ENCODE measurements at regions not wholly inside any gene's neighbourhood (a gene's known extent, or its start where the extent isn't known, plus 50 kb on each side); places are given as distances from the start of the nearest gene placed in this dataset.

- no peak for TF ChIP-seq ETS1 (IDR thresholded peaks at IDR 0.05)
- no peak for TF ChIP-seq CTCF (conservative IDR thresholded peaks at IDR 0.05; ENCODE audit: low read depth in 2 of 2)
- no peak for TF ChIP-seq ZNF331 (CRISPR knock-in tag; IDR thresholded peaks at IDR 0.05; ENCODE audit: low read depth)
- TF ChIP-seq POLR2AphosphoS5 (IDR thresholded peaks at IDR 0.05; ENCODE audit: low read depth), result no peak
- no peak for TF ChIP-seq JUNB (IDR thresholded peaks at IDR 0.05; ENCODE audit: unreplicated experiment)
- TF ChIP-seq REST (IDR thresholded peaks at IDR 0.05; ENCODE audit: unreplicated experiment), result no peak
Measured at GRCh38 chrX:94418065-94418464, 744.1 kb downstream of the FAM133A start (continued).

DNA sequence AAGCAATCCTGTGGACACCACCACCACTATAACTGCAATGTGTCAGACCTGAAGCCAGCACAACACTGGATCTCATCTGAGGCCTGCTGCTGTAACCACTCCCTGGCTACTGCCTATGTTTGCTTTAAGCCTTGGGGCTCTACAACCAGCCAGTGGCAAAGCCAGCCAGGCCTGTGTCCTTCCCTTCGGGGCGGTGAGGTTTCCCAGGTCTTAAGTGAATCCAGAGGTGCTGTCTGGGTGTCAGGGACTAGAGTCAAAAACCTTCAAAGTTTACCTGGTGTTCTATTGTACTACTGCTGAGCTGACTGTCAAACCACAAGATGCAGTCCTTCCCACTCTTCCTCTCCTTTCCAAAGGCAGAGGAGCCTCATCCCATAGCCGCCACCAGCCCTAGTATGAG, 750.5 kb downstream of the FAM133A start:
- Histone ChIP-seq H3K4me2 (no peak overlapping the region), H3K79me2 (replicated peaks; ENCODE audit: insufficient read depth) (no peaks in the 10 kb centered on the region), H3K27ac (ENCODE audit: low read depth) (no peak overlapping the region), H3K4me1 (ENCODE audit: insufficient read depth) (no peaks in the 10 kb centered on the region), H3K27me3 (ENCODE audit: insufficient read depth) (no peaks in the 10 kb centered on the region), H3K9me2 (ENCODE audit: insufficient read depth) (no peaks in the 10 kb centered on the region), H3F3A (replicated peaks; ENCODE audit: low read depth) (no peaks in the 10 kb centered on the region), H3K36me3 (ENCODE audit: insufficient read depth) (no peaks in the 10 kb centered on the region), H4K20me1 (replicated peaks; ENCODE audit: insufficient read depth) (no peaks in the 10 kb centered on the region), H2AFZ (no peak overlapping the region), H3K4me3 (no peak overlapping the region)
- H3K4me1 Mint-ChIP-seq, result no peaks in the 10 kb centered on the region
- no peaks in the 10 kb centered on the region for H3K27me3 Mint-ChIP-seq (ENCODE audit: insufficient read depth, low read depth, poor library complexity)
- no peak for TF ChIP-seq EZH2phosphoT487 (IDR thresholded peaks at IDR 0.05; ENCODE audit: unreplicated experiment)
- no peak for TF ChIP-seq NANOG (IDR thresholded peaks at IDR 0.05; ENCODE audit: borderline replicate concordance)
- TF ChIP-seq POLR2AphosphoS5 (IDR thresholded peaks at IDR 0.05; ENCODE audit: low read depth), result no peak
- TF ChIP-seq ZNF331 (CRISPR knock-in tag; IDR thresholded peaks at IDR 0.05; ENCODE audit: low read depth), result no peak
- TF ChIP-seq CTCF (conservative IDR thresholded peaks at IDR 0.05; ENCODE audit: low read depth in 2 of 2), result no peak
- no peak for TF ChIP-seq JUNB (IDR thresholded peaks at IDR 0.05; ENCODE audit: unreplicated experiment)
- no peak for TF ChIP-seq ETS1 (IDR thresholded peaks at IDR 0.05)
- H3K36me3 Mint-ChIP-seq (ENCODE audit: low read depth), result peaks cover 5% of the 10 kb centered on the region; the same call in 1 of the 3 replicates
- H3K27ac Mint-ChIP-seq, result no peak overlapping the region
- peaks cover 9% of the 10 kb centered on the region; the same call in 1 of the 3 replicates for H3K9me3 Mint-ChIP-seq
- DNase-seq (ENCODE audit: low spot score) (no peak), ATAC-seq (no peak)
- no peak overlapping the region for H3K4me3 Mint-ChIP-seq

Data from GM23338 (cell line).